Ishikawa (cell line): ENCODE measurements at regions not wholly inside any gene's neighbourhood (a gene's known extent, or its start where the extent isn't known, plus 50 kb on each side); places are given as distances from the start of the nearest gene placed in this dataset.

Experiments used
- CEBPB ChIP-seq: IDR thresholded peaks from 2 replicates; pipeline ENCODE4 v1.6.1; 2012
- EP300 ChIP-seq: IDR thresholded peaks from 2 replicates; pipeline ENCODE4 v1.6.1; 2012; ENCODE audit warnings: borderline replicate concordance
- FOXM1 ChIP-seq: IDR thresholded peaks from 2 replicates; pipeline ENCODE4 v1.6.1; 2012; ENCODE audit warnings: low read depth, borderline replicate concordance
- RAD21 ChIP-seq: IDR thresholded peaks from 2 replicates; pipeline ENCODE4 v1.6.1; 2012; ENCODE audit warnings: low read depth
- REST ChIP-seq: IDR thresholded peaks from 2 replicates; pipeline ENCODE4 v1.6.1; 2012; ENCODE audit warnings: low read depth, mild to moderate bottlenecking
- TAF1 ChIP-seq: IDR thresholded peaks from 2 replicates; pipeline ENCODE4 v1.6.1; 2012; ENCODE audit warnings: low read depth, mild to moderate bottlenecking
- TCF12 ChIP-seq: IDR thresholded peaks from 2 replicates; pipeline ENCODE4 v1.6.1; 2012; ENCODE audit warnings: low read depth
- TEAD4 ChIP-seq: IDR thresholded peaks from 2 replicates; pipeline ENCODE4 v1.6.1; 2012
- YY1 ChIP-seq: IDR thresholded peaks from 2 replicates; pipeline ENCODE4 v1.6.1; 2012; ENCODE audit warnings: low read depth
- ZBTB7A ChIP-seq: IDR thresholded peaks from 2 replicates; pipeline ENCODE4 v1.6.1; 2012; ENCODE audit warnings: low read depth
- TF ChIP-seq, protein P1 (sequence below): IDR thresholded peaks from 2 replicates; pipeline ENCODE4 v1.6.1; 2012

DNA sequence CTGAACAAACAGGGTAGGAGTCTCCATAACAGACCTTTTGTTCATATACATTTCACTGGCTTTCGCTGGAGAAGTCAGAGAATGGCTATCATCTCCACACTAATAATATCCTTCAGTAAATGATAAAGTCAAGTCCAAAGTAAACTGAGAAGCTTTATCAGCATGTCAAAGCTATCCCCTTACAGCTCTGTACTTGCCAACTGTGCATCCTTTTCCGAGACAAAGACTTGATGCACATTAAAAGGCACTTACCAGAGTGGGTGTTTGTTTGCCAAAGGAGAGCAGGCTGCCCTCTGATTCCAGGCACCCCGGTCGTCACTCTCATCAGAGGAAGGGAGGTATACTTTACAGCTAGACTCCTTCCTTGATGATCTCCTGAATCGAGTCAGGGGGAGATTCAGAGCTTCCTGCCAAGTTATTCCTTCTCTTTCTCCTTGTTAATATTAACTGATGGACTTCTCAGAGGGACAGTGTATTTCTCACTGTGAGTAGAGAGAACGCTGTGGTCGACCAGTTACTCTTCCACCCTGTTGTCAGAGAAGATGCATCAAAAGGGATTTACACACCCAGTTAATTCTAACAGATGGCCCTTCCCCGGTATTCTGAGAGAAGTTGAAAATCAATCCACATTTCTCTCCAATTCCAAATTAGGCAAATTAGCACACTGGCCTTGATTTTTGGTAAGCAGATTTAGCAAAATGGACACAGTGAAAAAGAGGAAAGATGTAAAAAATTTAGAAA, 504.7 kb upstream of the NR2F2 start:
- TF ChIP-seq FOXM1 (no peak), RAD21 (no peak), REST (no peak), TAF1 (no peak), EP300 (no peak), TCF12 (no peak), CEBPB (no peak), TEAD4 (no peak), YY1 (no peak), ZBTB7A (no peak)
- TF ChIP-seq, protein P1, sequence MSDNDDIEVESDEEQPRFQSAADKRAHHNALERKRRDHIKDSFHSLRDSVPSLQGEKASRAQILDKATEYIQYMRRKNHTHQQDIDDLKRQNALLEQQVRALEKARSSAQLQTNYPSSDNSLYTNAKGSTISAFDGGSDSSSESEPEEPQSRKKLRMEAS: no peak
